NCI-H82 treated with DMSO at 0.1 percent for 48 hours (cell line): ENCODE measurements at regions not wholly inside any gene's neighbourhood (a gene's known extent, or its start where the extent isn't known, plus 50 kb on each side); places are given as distances from the start of the nearest gene placed in this dataset.
"Not testable (repeated sequence)": the region's sequence is repeated elsewhere in the genome, so short reads cannot be mapped to it uniquely, and the experiment has no call there.

Source experiments
- DNase-seq: peaks from one replicate; lab custom pipeline; 2025; ENCODE audit not compliant: unreplicated experiment; lab: John Stamatoyannopoulos, UW

GRCh38 chr16:64364894-64365293 is 757.0 kb downstream of the CDH11 start:
- no peak for DNase-seq

DNA sequence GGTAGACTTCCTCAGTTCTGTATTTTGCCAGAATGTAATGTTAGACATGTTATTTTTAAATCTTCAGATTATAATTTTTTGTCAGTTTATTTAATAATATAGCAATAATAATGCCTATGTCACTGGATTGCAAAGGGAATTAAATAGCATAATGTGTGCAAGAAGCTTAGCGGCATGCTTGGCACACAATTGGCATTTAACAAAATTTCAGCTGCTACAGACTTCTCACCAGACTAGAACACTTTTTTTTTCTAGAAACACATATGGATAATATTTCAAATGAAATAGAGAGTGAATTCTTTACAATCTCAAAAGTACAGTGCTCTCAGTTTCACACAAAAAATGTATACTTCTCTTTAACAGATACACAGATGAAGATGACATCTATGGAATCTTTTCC is 757.4 kb downstream of the CDH11 start:
- DNase-seq, result no peak

- DNase-seq, result no peak
Measured at GRCh38 chr16:64364016-64364415, 757.8 kb downstream of the CDH11 start.

GRCh38 chr16:64363039-64363438 is 758.8 kb downstream of the CDH11 start:
- DNase-seq, result no peak

- DNase-seq, result no peak
Measured at GRCh38 chr16:64362193-64362592, 759.7 kb downstream of the CDH11 start.

- DNase-seq, result no peak
Measured at GRCh38 chr16:64361753-64362152, 760.1 kb downstream of the CDH11 start.

GRCh38 chr16:64358291-64358690 is 763.6 kb downstream of the CDH11 start:
- DNase-seq, result no peak

DNA sequence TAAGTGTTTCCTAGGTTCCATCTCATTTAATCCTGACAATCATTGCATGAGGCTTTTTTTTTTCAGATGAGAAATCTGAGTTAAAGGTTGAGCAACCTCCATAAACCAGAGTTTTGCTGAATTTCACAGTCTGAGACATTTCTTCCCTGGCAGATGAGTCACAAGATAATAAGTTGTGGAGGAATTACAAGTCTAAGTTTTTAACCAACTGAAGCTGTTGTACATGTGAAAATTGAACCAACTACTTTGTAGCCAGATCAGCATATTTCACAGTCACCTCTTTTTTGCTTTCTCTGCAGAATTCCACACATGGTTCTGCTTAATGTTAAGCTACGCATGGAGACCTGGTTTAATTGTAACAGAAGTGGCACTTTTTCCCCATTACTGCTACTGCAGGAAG is 765.6 kb downstream of the CDH11 start:
- no peak for DNase-seq

DNA sequence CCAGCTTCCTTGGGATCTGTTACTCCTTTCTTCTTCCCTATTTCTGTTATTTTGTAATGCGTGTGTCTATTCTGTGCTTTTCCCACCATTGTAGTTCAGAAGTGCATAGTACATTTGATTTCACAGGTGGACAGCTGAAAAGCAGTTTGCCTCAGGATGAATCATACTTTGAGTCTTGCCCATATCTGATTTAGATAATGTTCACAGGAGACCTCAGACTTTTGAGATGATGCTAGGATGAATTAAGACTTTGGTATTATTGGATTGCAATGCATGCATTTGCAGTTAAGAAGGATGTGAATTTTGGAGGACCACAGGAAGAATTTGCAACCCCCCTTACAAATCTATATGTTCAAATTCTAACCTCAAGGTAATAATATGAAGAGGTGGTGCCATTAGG is 769.6 kb downstream of the CDH11 start:
- no peak for DNase-seq

- DNase-seq, result no peak
Measured at GRCh38 chr16:64351121-64351520, 770.7 kb downstream of the CDH11 start.

DNA sequence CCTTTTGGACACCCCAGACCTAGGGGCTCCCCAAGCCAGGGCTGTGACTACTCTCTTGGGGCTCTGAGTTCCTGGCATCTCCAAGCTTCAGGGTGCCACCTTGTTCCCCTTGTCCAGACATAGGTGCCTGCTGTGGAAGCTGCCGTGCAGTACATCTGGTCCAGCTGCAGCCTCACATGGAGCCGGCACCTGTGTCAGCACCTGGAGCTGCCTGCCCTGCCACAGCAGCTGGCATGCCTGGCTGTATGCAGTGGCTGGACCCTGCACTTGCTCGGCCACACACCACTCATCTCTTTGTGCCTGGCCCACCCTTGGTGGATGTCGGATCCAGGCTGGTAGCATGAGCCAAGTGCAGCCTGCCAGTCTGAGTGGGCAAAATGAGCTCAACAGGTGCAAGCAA is 775.8 kb downstream of the CDH11 start:
- DNase-seq, result no peak

DNA sequence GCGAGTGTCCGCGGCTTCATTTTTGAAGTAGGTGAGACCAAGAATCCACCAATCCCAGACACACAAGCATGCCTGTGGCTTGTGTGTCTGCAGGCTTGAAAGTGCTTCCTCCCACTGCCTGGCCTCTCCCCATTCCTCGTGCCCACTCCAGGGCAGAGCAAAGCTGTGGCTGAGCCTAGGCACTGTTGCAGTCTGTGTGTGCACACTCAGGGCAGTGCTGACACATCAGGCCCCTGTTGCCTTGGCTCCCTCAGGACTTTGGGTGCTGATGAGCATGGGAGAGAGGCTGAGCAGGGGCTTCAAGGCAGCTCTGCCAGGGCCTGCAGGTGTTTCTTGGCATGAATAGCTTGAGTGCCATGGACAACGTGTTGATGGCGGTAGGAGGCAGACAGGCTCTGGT is 776.7 kb downstream of the CDH11 start:
- no peak for DNase-seq

- DNase-seq, result not testable (repeated sequence)
Measured at GRCh38 chr16:64343820-64344443, 777.9 kb downstream of the CDH11 start.

GRCh38 chr16:64343061-64343819 is 778.6 kb downstream of the CDH11 start:
- no peak for DNase-seq

DNA sequence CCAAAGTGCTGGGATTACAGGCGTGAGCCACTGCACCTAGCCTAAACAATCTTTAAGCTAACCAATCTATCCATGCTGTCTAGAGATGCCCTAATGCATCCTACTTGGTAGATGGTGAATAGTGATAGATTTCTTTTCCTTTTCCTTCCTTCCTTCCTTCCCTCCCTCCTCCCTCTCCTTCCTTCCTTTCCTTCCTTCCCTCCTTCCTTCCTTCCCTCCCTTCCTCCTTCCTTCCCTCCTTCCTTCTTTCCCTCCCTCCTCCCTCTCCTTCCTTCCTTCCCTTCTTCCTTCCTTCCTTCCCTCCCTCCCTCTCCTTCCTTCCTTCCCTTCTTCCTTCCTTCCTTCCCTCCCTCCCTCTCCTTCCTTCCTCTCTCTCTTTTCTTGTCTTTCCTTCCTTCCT is 780.5 kb downstream of the CDH11 start:
- not testable (repeated sequence) for DNase-seq

DNA sequence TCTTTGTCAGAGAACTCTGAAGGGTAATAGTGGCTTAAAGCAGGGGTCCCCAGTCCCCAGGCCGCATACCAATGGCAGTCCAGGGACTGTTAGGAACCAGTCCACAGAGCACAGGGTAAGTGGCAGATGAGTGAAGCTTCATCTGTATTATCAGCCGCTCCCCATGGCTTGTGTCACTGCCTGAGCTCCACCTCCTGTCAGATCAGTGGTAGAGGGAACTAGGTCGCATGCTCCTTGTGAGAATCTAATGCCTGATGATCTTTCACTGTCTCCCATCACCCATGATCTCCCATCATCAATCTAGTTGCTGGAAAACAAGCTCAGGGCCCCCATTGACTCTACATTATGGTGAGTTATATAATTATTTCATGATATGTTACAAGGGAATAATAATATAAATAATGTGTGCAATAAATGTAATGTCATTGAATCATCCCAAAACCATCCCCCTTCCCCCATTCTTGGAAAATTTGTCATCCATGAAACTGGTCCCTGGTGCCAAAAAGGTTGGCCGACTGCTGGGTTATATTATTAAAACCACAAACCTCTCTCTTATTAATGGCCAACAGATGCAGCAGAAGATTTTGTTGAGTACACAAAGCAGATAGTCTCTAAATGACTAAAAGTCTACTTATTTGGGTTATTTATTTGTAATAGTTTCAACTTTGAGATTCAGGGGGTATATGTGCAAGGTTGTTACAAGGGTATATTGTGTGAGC is 782.7 kb downstream of the CDH11 start:
- no peak for DNase-seq

- DNase-seq, result no peak
Measured at GRCh38 chr16:64321881-64322280, 800.0 kb downstream of the CDH11 start.

- no peak for DNase-seq
Measured at GRCh38 chr16:64321066-64321465, 800.8 kb downstream of the CDH11 start.

- no peak for DNase-seq
Measured at GRCh38 chr16:64317601-64318000, 804.3 kb downstream of the CDH11 start.

- no peak for DNase-seq
Measured at GRCh38 chr16:64313726-64314125, 808.1 kb downstream of the CDH11 start.

- no peak for DNase-seq
Measured at GRCh38 chr16:64312980-64313379, 808.9 kb downstream of the CDH11 start.

- DNase-seq, result no peak
Measured at GRCh38 chr16:64312292-64312691, 809.6 kb downstream of the CDH11 start.
